ENCODE measurements at regions not wholly inside any gene's neighbourhood (a gene's known extent, or its start where the extent isn't known, plus 50 kb on each side); places are given as distances from the start of the nearest gene placed in this dataset.

DNA sequence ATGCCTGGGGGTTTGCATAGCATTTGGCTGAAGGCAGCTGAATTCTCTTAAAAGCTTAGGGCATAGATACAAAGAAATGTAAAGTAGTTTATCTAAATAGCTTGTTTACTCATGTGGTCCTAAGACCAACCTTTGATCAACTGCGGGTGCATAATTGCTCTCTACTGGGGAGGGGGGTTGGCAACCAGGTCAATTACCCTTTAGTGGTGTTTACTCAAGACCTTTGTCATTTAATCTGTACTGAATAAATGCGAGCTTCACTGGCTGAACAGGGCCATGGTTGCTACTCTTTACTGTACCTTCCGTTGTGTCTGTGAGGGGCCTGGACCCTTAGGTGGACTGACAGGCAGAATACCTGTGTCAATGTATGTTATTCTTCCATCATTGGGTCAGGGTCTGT lies 102.7 kb upstream of the FAM9C start:
- TF ChIP-seq ELF4 (IDR thresholded peaks at IDR 0.05) (no peak), SP1 (IDR thresholded peaks at IDR 0.05) (no peak), SUZ12 (IDR thresholded peaks at IDR 0.05) (no peak)
